ENCODE measurements at regions not wholly inside any gene's neighbourhood (a gene's known extent, or its start where the extent isn't known, plus 50 kb on each side); places are given as distances from the start of the nearest gene placed in this dataset.

DNA sequence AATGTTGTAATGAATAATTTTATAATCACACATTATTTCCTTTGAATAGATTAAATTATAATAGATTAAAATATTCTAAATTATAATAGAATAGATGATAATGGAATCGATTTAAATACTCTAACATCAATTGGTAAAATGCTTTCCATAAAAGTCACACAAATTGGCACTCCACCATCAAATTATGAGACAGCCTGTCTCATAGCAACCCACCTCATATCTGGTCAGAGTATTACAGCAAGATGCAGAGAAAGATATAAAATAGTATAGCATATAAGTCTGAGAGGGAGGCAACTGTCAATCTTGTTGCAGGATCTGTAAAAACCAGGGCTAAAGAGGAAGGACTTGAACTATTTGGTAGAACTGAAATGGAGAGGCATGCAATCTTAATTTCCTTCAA, 98.4 kb upstream of the NCKAP5 start:
- no peak for DNase-seq (ENCODE audit: low read depth in 2 of 3, low spot score in 2 of 3)

DNA sequence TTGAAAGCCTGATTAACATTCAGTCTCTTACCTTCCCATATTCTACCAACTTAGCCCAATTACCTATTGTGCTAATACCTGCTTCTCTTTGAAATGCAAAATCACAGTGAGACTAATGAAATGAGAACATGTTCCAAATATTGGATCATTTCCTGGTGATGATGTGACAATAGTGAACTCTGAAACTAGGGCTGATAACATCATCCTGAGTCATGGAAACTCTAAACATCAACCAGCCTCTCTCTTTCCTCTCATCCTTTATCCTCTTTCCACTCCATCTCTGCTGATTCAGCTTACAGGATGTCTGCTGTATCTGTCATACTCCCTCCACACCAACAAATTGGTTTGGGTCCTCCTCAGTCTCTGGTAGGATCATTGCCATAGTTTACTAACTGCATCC, 98.8 kb upstream of the NCKAP5 start:
- DNase-seq (ENCODE audit: low read depth in 2 of 3, low spot score in 2 of 3) = no peak

DNA sequence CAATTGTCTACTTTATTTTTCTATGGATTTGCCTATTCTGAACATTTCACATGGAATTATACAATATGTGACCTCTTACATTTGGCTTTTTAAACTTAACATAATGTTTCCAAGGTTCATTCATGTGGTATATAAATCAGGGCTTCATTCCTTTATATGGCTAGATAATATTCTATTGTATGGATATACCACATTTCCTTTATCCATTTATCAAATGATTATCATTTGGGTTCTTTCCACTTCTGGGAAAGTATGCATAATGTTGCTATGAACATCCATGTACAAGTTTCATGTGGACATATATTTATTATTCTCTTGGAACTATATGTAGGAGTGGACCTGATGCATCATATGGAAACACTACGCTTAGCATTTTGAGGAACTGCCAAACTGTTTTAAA, 99.7 kb upstream of the NCKAP5 start:
- DNase-seq (ENCODE audit: low read depth in 2 of 3, low spot score in 2 of 3) = no peak

- DNase-seq (ENCODE audit: low read depth in 2 of 3, low spot score in 2 of 3) = no peak
Measured at GRCh38 chr2:133668547-133668946, 100.3 kb upstream of the NCKAP5 start.

DNA sequence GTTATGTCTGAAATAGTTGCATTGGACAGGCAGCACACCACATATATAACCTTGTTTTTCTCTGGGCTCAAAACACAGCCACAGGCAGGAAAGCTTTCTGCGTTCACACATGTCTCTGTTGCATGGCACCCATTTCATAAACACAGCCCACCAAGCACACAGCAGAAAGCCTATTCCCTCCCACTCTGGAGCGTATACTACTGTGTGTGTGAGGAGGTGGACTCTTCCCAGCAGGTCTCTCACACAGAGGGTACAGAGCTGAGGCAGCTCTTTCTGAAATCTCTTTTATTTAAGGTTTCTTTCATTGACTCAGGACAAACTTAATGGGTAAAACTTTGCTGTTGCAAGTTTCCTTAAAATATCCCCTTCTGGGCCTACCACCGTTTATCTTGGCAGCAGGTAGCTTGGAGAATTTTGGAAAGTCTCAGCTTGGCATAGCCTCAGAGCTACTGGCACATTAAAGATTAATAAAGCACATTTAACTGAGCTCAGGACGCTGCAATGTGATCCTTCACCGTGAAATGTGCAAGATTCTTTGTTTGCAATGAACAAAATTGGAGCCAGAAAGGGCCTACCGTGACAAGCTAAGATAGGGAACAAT, 105.1 kb upstream of the NCKAP5 start:
- no peak for DNase-seq (ENCODE audit: low read depth in 2 of 3, low spot score in 2 of 3)

GRCh38 chr2:133674066-133674432, 105.8 kb upstream of the NCKAP5 start:
- DNase-seq (ENCODE audit: low read depth in 2 of 3, low spot score in 2 of 3) = no peak

DNA sequence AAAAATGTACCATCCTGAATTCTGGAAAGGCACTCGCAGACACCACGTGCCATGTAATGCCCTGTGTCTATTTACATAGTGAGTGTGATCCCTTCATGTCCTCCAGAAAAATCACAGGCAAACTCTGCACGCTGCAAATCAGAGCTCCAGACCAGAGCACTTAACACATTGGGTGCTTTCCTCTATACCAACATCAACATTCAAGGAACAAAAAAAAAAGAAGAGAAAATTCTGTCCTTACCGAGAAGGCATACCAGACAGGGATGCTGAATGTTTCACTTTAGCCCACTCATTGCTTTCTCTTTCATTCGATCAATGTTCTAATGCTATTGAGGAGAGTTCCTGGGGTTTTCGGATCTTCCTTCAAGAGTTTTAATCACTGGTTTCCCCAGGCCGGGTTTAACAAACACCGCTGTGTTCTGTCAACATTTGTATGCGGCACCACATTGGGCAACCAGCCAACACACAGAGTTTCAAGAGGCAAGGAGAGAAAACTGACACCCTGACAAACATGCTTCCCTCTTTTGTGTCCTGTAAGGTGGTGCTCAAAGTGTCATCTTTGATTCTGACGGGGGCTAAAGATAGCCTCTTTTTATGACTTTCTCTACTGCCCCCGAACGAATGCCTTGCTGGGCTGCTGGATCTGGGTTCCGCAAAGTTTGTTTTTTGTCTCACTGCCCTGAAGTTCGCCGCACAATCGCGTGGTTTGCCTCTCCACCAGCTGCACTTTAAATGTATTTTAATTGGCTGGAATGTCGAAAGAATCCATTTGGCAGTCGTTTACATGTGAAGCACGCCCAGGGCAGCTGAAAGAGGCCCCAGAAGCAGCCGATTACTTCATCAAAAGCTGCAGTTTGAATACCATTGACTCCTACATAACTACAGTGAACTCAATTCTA, 106.4 kb upstream of the NCKAP5 start:
- DNase-seq (ENCODE audit: low read depth in 2 of 3, low spot score in 2 of 3) = no peak

- no peak for DNase-seq (ENCODE audit: low read depth in 2 of 3, low spot score in 2 of 3)
Measured at GRCh38 chr2:133676392-133677130, 108.3 kb upstream of the NCKAP5 start.

- no peak for DNase-seq (ENCODE audit: low read depth in 2 of 3, low spot score in 2 of 3)
Measured at GRCh38 chr2:133680343-133681049, 112.2 kb upstream of the NCKAP5 start.

DNA sequence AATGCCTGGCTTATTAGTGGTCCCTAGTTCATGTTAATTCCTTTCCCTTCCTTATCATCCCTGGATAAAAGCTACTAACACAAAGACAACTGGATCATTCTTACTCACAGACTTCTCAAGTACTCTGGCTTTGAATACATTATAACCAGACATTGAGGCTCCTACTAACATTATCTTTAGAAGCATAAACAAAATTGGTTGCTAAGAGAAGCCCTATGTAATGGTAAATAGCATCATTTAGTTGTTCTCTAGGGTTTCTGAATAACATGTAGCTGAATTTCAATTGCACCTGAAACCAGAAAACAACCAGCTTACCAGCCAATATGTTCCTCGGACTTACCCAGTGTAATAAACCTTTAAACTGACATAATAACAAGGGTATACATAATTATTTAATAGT, 114.1 kb upstream of the NCKAP5 start:
- DNase-seq (ENCODE audit: low read depth in 2 of 3, low spot score in 2 of 3) = no peak

- DNase-seq (ENCODE audit: low read depth in 2 of 3, low spot score in 2 of 3) = no peak
Measured at GRCh38 chr2:133682906-133683305, 114.6 kb upstream of the NCKAP5 start.

GRCh38 chr2:133685636-133686215, 117.5 kb upstream of the NCKAP5 start:
- no peak for DNase-seq (ENCODE audit: low read depth in 2 of 3, low spot score in 2 of 3)

GRCh38 chr2:133690780-133691179, 122.5 kb upstream of the NCKAP5 start:
- DNase-seq (ENCODE audit: low read depth in 2 of 3, low spot score in 2 of 3) = no peak

GRCh38 chr2:133691336-133691735, 123.1 kb upstream of the NCKAP5 start:
- DNase-seq (ENCODE audit: low read depth in 2 of 3, low spot score in 2 of 3) = no peak

DNA sequence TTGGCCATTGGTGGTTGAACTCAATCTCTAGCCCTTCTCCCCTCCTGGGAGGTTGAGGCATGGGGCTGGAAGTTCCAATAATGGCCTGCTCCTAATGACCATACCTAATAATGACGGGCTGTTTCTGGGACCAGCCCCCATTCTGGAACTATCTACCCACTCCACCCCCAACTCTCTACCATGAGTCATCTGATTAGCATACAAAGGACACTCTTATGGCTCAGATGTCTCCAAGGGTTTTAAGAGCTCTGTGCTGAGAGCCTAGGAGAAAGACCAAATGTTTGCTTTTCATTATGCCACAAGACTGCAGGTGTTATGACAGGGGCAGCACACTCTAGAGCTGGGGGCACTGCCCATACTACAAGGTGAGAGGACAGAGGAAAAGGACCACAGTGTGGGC, 137.0 kb upstream of the NCKAP5 start:
- no peak for DNase-seq (ENCODE audit: low read depth in 2 of 3, low spot score in 2 of 3)

DNA sequence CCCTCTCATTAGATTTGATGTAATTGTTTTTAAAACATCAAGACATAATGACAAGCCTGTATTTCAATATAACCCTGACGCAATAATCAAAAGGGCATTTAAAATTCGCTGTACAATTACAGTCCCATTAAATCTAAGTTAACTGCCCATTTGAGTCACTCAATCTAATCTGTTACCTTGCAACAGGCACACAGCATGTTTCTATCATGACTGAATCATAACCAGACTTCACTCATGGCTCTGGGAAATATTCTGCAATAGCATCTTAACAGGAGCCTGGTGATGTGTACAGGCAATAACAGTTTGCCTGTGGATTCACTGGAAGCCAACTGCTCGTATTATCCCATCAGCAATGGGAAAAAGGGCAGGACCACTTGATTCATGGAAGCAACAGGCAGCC, 142.3 kb upstream of the NCKAP5 start:
- DNase-seq (ENCODE audit: low read depth in 2 of 3, low spot score in 2 of 3) = no peak

DNA sequence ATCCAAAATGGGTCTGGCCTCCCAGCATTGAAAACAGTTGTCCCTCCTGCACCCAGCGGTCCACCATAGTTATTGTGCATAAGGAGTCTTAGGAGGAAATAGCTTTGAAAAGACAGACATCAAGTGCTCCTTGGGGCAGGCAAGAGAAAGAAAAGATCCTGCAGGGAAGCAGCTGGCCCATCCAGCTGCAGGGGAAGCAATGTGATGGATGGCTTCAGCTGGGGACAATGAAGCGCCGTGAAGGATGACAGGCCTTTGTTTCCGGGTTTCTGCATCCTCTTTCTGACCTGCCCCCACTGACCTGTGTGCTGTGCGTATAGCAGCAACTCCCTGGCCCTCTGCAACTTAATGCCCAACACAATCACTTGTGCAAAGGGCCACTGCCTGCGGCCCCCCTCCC, 142.9 kb upstream of the NCKAP5 start:
- no peak for DNase-seq (ENCODE audit: low read depth in 2 of 3, low spot score in 2 of 3)

DNA sequence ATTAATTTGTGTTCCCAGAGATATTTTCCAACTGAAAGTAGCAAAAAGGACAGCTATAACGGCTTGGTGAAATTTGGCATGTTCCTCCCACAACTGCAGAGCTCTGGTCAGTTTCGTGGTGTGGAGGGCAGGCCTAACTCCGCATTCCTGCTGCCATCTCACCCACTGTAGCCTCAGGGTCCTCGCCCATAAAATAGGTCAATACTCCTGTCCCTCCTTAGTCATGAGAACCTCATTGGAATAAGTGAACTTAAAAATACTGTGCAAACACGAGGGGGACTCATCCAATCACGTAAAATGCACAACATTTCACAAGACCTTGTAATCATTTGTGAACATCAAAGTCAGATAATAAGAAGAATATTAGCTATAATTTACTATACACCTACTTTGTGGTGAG, 143.5 kb upstream of the NCKAP5 start:
- DNase-seq (ENCODE audit: low read depth in 2 of 3, low spot score in 2 of 3) = no peak

DNA sequence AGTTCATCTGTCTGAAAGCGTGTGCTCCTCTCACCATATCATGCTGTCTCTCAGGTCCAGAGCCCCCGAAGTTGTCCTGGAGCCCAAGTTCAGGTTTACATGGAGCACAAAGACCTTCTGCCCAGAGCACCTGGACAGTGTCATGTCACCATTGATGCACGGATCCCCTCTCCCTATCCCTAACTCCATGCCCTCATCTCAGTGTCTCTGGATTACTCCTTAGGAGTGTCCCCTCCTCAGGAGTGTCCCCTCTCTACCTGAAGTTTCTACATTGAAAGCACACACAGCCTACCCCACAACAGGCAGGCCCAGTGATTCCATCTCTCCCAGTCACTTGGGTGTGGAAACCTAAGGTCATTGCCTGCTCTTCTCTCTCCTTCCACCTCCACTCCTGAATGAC, 144.1 kb upstream of the NCKAP5 start:
- no peak for DNase-seq (ENCODE audit: low read depth in 2 of 3, low spot score in 2 of 3)

DNA sequence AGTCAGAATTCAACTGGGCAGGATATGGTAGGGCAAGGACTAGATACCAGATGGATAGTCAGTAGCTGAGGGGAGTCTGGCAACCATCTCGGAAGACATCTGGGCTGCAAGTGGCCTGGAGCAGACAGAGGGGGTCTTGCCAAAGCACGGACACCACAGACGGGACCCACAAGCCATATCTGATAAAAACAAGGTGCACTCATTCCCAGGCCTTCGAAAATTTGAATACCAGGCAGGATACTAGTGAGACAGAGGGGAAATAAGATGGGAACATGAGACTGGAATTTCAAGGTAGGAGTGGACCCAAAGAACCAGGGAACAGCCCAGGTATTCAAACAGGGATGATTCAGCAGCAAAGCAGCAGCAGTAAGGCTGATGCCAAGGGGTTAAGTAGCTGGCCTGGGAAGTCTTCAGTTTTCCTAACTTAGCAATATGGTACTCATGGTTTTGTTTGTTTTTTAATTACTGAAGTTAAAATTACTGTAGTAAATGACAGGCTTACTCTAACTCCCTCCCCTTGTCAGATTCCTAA, 144.9 kb upstream of the NCKAP5 start:
- no peak for DNase-seq (ENCODE audit: low read depth in 2 of 3, low spot score in 2 of 3)

DNA sequence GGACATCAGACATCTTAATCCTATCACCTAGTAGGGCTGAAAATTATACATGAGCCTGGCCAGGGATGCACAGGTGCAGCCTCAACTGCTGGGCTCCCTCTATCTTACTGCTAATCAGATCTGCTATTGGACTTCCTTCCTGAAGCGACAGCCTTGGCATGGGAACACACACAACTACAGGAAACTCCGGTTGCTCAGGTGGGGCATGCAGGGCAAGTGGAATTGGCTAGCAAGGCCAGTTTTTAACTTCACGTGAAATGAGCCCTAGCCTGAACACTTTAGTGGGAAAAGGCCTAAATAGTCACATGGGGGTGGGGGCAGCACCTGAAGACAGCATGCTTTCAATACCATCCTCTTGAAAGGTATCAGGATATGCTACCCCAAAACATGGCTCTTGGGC, 147.9 kb upstream of the NCKAP5 start:
- DNase-seq (ENCODE audit: low read depth in 2 of 3, low spot score in 2 of 3) = no peak
